Activated CD8-positive, alpha-beta memory T cell treated with anti-CD3 and anti-CD28 coated beads for 4 hours (primary cell): ENCODE measurements at regions not wholly inside any gene's neighbourhood (a gene's known extent, or its start where the extent isn't known, plus 50 kb on each side); places are given as distances from the start of the nearest gene placed in this dataset.
"Not testable (repeated sequence)": the region's sequence is repeated elsewhere in the genome, so short reads cannot be mapped to it uniquely, and the experiment has no call there.

Experiments
- DNase-seq, 2 donors: peaks; one replicate each; pipeline ENCODE4 v3.0.0-alpha.2; 2020; ENCODE audit warnings: low read depth in 2 of 2

GRCh38 chr5:123721675-123722276, 209.8 kb downstream of the CSNK1G3 start:
- DNase-seq, result no peak

GRCh38 chr5:123720955-123721354, 209.0 kb downstream of the CSNK1G3 start:
- no peak for DNase-seq

- no peak for DNase-seq
Measured at GRCh38 chr5:123720339-123720738, 208.4 kb downstream of the CSNK1G3 start.

- no peak for DNase-seq
Measured at GRCh38 chr5:123719004-123719403, 207.0 kb downstream of the CSNK1G3 start.

GRCh38 chr5:123718238-123718637, 206.3 kb downstream of the CSNK1G3 start:
- DNase-seq, result no peak

- no peak for DNase-seq
Measured at GRCh38 chr5:123717139-123717538, 205.2 kb downstream of the CSNK1G3 start.

GRCh38 chr5:123710031-123710430, 198.1 kb downstream of the CSNK1G3 start:
- DNase-seq, result no peak

GRCh38 chr5:123709422-123709821, 197.4 kb downstream of the CSNK1G3 start:
- no peak for DNase-seq

- no peak for DNase-seq
Measured at GRCh38 chr5:123708074-123708806, 196.3 kb downstream of the CSNK1G3 start.

- DNase-seq, result no peak
Measured at GRCh38 chr5:123706531-123706930, 194.6 kb downstream of the CSNK1G3 start.

GRCh38 chr5:123705741-123706140, 193.8 kb downstream of the CSNK1G3 start:
- DNase-seq, result no peak

- no peak for DNase-seq
Measured at GRCh38 chr5:123701511-123702200, 189.7 kb downstream of the CSNK1G3 start.

GRCh38 chr5:123700624-123701287, 188.8 kb downstream of the CSNK1G3 start:
- DNase-seq, result no peak

GRCh38 chr5:123699571-123699970, 187.6 kb downstream of the CSNK1G3 start:
- no peak for DNase-seq

- not testable (repeated sequence) for DNase-seq
Measured at GRCh38 chr5:123698937-123699336, 187.0 kb downstream of the CSNK1G3 start.

GRCh38 chr5:123696921-123697341, 185.0 kb downstream of the CSNK1G3 start:
- DNase-seq, result no peak

GRCh38 chr5:123690821-123691220, 178.8 kb downstream of the CSNK1G3 start:
- no peak for DNase-seq

- no peak for DNase-seq
Measured at GRCh38 chr5:123681061-123681460, 169.1 kb downstream of the CSNK1G3 start.

- no peak for DNase-seq
Measured at GRCh38 chr5:123673107-123673506, 161.1 kb downstream of the CSNK1G3 start.

- no peak for DNase-seq
Measured at GRCh38 chr5:123671711-123672456, 159.9 kb downstream of the CSNK1G3 start.

- no peak for DNase-seq
Measured at GRCh38 chr5:123671042-123671441, 159.1 kb downstream of the CSNK1G3 start.
